Mucosa of rectum (tissue), 2 donors: ENCODE measurements at regions not wholly inside any gene's neighbourhood (a gene's known extent, or its start where the extent isn't known, plus 50 kb on each side); places are given as distances from the start of the nearest gene placed in this dataset.

Experiments used
- H3K27ac ChIP-seq, 2 donors: one replicate each; pipeline ENCODE4 v1.7.0; 2013; ENCODE audit warnings: inconsistent platforms in 2 of 2, low read depth in 2 of 2, low read length in 2 of 2
- H3K27me3 ChIP-seq, 2 donors: one replicate each; pipeline ENCODE4 v1.7.0; 2013; ENCODE audit warnings: low read length in 2 of 2; ENCODE audit not compliant: control insufficient read depth in 2 of 2, insufficient read depth in 2 of 2
- H3K36me3 ChIP-seq, 2 donors: one replicate each; pipeline ENCODE4 v1.7.0; 2013; ENCODE audit warnings: low read length in 2 of 2; ENCODE audit not compliant: control insufficient read depth in 2 of 2, insufficient read depth in 2 of 2
- H3K4me1 ChIP-seq, 2 donors: one replicate each; pipeline ENCODE4 v1.7.0; 2013; ENCODE audit warnings: low read length in 2 of 2, mild to moderate bottlenecking in 1 of 2; ENCODE audit not compliant: control insufficient read depth in 2 of 2, insufficient read depth in 2 of 2
- H3K4me3 ChIP-seq, 2 donors: one replicate each; pipeline ENCODE4 v1.7.0; 2013; ENCODE audit warnings: low read length in 2 of 2
- H3K9ac ChIP-seq, 2 donors: one replicate each; pipeline ENCODE4 v1.7.0; 2013; ENCODE audit warnings: low read length in 2 of 2, low read depth in 1 of 2, mild to moderate bottlenecking in 1 of 2
- H3K9me3 ChIP-seq, 2 donors: one replicate each; pipeline ENCODE4 v1.7.0; 2013; ENCODE audit warnings: low read length in 2 of 2; ENCODE audit not compliant: control insufficient read depth in 2 of 2
- donor health status: healthy.
- donor health status: Normal muscosa, but diverticular disease.

- Histone ChIP-seq H3K36me3 (no peaks in the 10 kb centered on the region), H3K9ac (no peak overlapping the region), H3K4me3 (no peak overlapping the region), H3K9me3 (no peaks in the 10 kb centered on the region), H3K27me3 (no peaks in the 10 kb centered on the region), H3K4me1 (no peaks in the 10 kb centered on the region), H3K27ac (no peak overlapping the region)
Measured at GRCh38 chr6:9461188-9461587, 953.7 kb downstream of the TFAP2A start.

DNA sequence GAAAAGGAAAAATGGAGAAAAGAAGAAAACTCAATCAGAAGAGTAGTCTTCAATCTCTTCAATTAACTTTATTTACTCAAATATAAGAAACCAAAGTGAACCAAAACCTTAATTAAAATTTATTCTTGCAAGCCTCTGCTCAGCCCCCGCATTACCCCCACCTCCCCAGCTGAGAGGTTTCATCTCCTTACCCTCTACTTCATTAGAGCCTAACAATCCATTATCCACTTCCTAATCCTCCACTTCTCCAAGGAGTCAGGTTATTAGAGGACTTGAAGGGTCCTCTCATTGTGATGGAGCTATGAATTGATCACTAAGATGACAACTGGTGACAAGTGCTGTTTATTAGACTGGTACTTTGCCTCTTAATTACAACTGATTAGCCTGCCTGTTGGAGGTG is 956.5 kb downstream of the TFAP2A start:
- H3K4me3 ChIP-seq = no peak overlapping the region
- H3K36me3 ChIP-seq = no peaks in the 10 kb centered on the region
- H3K9ac ChIP-seq = no peak overlapping the region
- no peaks in the 10 kb centered on the region for H3K4me1 ChIP-seq
- no peaks in the 10 kb centered on the region for H3K9me3 ChIP-seq
- H3K27me3 ChIP-seq = no peaks in the 10 kb centered on the region
- H3K27ac ChIP-seq = no peak overlapping the region

GRCh38 chr6:9455864-9456658 is 958.8 kb downstream of the TFAP2A start:
- H3K4me3 ChIP-seq = no peak overlapping the region
- H3K36me3 ChIP-seq = no peaks in the 10 kb centered on the region
- no peaks in the 10 kb centered on the region for H3K4me1 ChIP-seq
- no peak overlapping the region for H3K27ac ChIP-seq
- no peak overlapping the region for H3K9ac ChIP-seq
- no peaks in the 10 kb centered on the region for H3K9me3 ChIP-seq
- no peaks in the 10 kb centered on the region for H3K27me3 ChIP-seq

- Histone ChIP-seq H3K9ac (no peak overlapping the region), H3K4me1 (no peaks in the 10 kb centered on the region), H3K27me3 (no peaks in the 10 kb centered on the region), H3K27ac (no peak overlapping the region), H3K36me3 (no peaks in the 10 kb centered on the region), H3K4me3 (no peak overlapping the region), H3K9me3 (no peaks in the 10 kb centered on the region)
Measured at GRCh38 chr6:9439621-9440330, 975.1 kb downstream of the TFAP2A start.

- Histone ChIP-seq H3K9ac (no peak overlapping the region), H3K27me3 (no peaks in the 10 kb centered on the region), H3K4me1 (no peaks in the 10 kb centered on the region)
Measured at GRCh38 chr6:9437836-9438235, 977.0 kb downstream of the TFAP2A start.

DNA sequence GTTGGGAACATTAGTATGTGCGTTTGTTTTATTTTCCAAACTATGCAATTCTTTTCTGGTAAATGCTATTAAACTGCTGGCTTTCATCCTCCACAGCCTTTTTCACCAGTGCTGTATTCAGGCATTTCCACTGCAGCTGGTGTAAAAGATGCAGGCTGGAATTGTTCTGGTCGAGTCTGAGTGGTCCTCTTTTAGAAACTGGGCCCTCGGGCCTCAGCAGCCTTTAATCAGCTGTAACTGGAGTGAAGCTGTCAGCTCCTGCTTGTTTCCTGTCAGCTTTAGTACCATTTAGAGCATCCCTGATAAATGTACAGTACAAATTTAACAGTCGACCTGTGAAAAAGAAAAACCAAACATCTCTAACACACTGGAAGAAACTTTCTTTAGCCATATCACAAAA is 979.6 kb downstream of the TFAP2A start:
- H3K9me3 ChIP-seq = no peaks in the 10 kb centered on the region
- no peaks in the 10 kb centered on the region for H3K27me3 ChIP-seq
- no peaks in the 10 kb centered on the region for H3K4me1 ChIP-seq
- H3K9ac ChIP-seq = no peak overlapping the region
- no peak overlapping the region for H3K4me3 ChIP-seq
- no peak overlapping the region for H3K27ac ChIP-seq
- H3K36me3 ChIP-seq = no peaks in the 10 kb centered on the region

More at GRCh38 chr6:9437836-9438235, 977.0 kb downstream of the TFAP2A start:
- H3K9me3 ChIP-seq = no peaks in the 10 kb centered on the region
- no peak overlapping the region for H3K4me3 ChIP-seq
- no peaks in the 10 kb centered on the region for H3K36me3 ChIP-seq
- H3K27ac ChIP-seq = no peak overlapping the region

DNA sequence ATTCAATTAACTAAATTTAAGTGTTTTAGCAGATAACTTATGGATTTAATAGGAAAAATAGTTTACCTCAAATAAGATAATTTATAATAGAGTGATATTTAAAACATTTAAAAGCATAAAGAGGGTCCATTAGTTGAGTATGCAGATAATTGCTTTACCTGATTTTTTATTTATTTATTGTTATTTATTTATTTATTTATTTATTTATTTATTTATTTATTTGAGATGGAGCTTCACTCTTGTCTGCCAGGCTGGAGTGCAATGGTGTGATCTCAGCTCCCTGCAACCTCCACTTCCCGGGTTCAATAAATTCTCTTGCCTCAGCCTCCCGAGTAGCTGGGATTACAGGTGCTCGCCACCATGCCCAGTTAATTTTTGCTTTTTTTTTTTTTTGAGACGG is 982.9 kb downstream of the TFAP2A start:
- no peaks in the 10 kb centered on the region for H3K9me3 ChIP-seq
- no peaks in the 10 kb centered on the region for H3K27me3 ChIP-seq
- H3K9ac ChIP-seq = no peak overlapping the region
- no peaks in the 10 kb centered on the region for H3K36me3 ChIP-seq
- H3K27ac ChIP-seq = no peak overlapping the region
- H3K4me3 ChIP-seq = no peak overlapping the region
- no peaks in the 10 kb centered on the region for H3K4me1 ChIP-seq

- H3K27me3 ChIP-seq = no peaks in the 10 kb centered on the region
- no peak overlapping the region for H3K9ac ChIP-seq
- no peaks in the 10 kb centered on the region for H3K4me1 ChIP-seq
- no peaks in the 10 kb centered on the region for H3K36me3 ChIP-seq
- H3K4me3 ChIP-seq = no peak overlapping the region
- no peak overlapping the region for H3K27ac ChIP-seq
- H3K9me3 ChIP-seq = no peaks in the 10 kb centered on the region
Measured at GRCh38 chr6:9428421-9429172, 986.3 kb downstream of the TFAP2A start.

DNA sequence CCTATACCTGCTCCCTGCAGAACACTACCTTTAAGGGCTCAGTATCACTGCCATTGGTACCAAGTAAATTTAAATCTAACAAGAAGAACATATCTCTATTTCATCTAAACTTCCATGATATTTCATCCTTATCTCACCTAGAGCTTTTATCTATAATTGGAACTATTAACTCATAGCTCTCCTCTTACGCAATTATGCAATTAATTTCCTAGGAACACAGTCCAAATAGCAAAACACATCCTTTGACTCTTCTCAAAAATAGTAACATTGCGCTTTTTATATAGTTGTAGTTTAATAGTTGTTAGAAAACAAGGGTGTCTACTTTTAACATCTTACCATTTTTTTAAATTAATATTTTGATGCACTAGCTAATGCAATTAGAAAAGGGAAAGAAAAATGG is 986.8 kb upstream of the SLC35B3 start:
- Histone ChIP-seq H3K9ac (no peak overlapping the region), H3K9me3 (no peaks in the 10 kb centered on the region), H3K4me3 (no peak overlapping the region), H3K27ac (no peak overlapping the region), H3K4me1 (no peaks in the 10 kb centered on the region), H3K36me3 (no peaks in the 10 kb centered on the region), H3K27me3 (no peaks in the 10 kb centered on the region)
